GM20000 (cell line): ENCODE measurements at regions not wholly inside any gene's neighbourhood (a gene's known extent, or its start where the extent isn't known, plus 50 kb on each side); places are given as distances from the start of the nearest gene placed in this dataset.
"Not testable (repeated sequence)": the region's sequence is repeated elsewhere in the genome, so short reads cannot be mapped to it uniquely, and the experiment has no call there.

ENCODE experiments used
- DNase-seq: peaks from one replicate; pipeline ENCODE4 v3.0.0; 2012; ENCODE audit warnings: low spot score
- CTCF ChIP-seq: IDR thresholded peaks from 2 replicates; pipeline ENCODE4 v1.5.1; 2012; ENCODE audit warnings: mild to moderate bottlenecking, control low read depth; ENCODE audit errors: extremely low read depth, missing control alignments

DNA sequence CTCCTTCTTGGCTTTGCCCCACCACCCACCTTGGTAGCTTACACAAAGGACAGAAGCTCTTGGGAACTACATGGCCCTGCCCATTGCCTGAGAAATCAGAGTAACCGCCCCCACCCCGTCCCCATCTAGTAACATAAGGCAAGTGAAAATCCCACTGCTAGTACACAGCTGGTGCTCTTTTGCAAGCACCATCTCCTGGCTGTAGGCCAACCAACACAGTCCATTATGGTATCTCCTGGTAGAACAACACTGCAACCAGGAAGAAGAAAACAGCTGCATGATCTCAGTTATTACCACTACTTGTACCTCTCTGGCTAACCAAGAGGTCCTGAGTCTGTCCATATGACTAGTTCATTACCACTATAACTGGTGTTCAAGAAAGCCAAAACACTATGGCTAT lies 841.1 kb upstream of the MANEA start:
- no peak for TF ChIP-seq CTCF
- no peak for DNase-seq

GRCh38 chr6:94735270-94735669 lies 842.1 kb upstream of the MANEA start:
- no peak for TF ChIP-seq CTCF
- DNase-seq = no peak

- no peak for DNase-seq
- no peak for TF ChIP-seq CTCF
These were observed 842.6 kb upstream of the MANEA start for GRCh38 chr6:94734751-94735150.

- DNase-seq = no peak
- no peak for TF ChIP-seq CTCF
These were observed 844.3 kb upstream of the MANEA start for GRCh38 chr6:94733066-94733465.

GRCh38 chr6:94727710-94728109 lies 849.6 kb upstream of the MANEA start:
- no peak for TF ChIP-seq CTCF
- DNase-seq = no peak

DNA sequence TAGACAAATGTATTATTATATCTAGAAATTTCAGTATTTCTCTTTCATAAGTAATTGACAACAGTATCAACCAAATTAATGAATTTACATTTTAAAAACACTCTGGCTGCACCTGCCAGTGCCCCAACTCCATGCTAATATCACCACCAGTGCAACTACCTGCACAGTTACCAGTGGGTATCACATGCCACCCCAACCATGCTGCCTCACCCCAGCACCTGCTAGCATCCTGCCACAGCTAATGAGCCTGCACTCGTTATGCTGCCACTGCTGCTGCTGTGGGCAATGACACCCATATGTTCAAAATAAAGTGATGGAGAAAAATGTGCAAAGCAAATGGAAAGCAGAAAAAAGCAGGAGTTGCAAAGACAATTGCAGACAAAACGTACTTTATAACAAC lies 855.9 kb upstream of the MANEA start:
- no peak for DNase-seq
- no peak for TF ChIP-seq CTCF

DNA sequence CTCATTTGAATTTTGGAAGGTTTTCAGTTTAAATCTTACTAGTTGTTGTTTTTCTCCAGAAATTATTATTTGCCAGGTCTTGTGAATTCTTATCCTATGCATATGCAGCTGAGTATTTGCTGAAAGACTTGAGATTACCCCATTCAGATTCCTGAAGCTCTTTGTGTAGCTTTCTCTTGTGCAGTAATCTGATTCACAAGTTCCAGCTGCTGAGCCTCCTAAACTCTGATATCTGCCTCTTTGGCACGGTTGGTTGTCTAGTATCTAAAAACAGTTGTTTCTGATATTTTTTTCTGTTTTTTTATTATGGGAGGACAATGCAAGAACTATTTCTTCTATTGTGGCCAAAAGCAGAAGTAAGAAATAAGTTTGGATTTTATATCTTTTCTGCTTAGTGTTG lies 863.9 kb upstream of the MANEA start:
- no peak for DNase-seq
- TF ChIP-seq CTCF = no peak

DNA sequence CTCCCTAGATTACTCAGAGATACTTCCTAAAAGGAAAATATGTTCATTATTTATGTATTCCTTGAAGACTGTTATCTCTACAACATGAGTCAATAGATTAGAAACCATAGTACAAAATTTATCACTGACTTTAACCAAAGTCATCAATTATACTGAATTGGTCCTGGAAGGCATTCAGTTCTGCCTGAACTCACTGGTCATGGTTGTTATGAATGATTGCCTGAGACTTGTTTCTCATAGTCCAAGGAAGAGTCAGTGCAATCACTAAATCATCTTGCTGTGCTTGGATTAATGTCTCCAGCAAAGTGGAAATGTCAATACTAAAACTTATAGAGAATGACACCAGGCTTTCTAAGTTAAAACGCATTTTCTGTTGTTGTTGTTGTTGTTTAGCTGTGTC lies 878.6 kb upstream of the MANEA start:
- TF ChIP-seq CTCF = no peak

GRCh38 chr6:94687255-94687654 lies 890.1 kb upstream of the MANEA start:
- not testable (repeated sequence) for DNase-seq

More for the DNA sequence above, 878.6 kb upstream of the MANEA start:
- DNase-seq = no peak
